ENCODE measurements at regions not wholly inside any gene's neighbourhood (a gene's known extent, or its start where the extent isn't known, plus 50 kb on each side); places are given as distances from the start of the nearest gene placed in this dataset.

DNA sequence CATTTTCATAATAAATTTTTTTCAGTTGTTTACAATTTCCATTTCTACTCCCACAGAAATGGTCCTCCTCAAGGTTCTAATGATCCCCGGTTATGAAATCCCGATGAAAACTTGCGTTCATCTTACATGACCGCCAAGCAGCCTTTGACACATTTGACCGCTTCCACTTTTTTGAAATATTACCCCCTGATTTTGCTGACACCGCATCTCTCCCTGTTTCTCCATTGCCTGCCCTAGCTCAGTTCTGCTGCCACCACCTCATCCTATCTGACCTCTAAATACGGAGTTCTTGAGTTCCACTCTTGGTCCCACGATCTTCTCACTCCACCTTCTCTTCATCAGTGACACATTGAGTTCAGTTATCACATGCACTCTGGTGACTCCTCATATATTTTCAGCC lies 74.1 kb downstream of the SLC35B3 start:
- TF ChIP-seq, protein P1, sequence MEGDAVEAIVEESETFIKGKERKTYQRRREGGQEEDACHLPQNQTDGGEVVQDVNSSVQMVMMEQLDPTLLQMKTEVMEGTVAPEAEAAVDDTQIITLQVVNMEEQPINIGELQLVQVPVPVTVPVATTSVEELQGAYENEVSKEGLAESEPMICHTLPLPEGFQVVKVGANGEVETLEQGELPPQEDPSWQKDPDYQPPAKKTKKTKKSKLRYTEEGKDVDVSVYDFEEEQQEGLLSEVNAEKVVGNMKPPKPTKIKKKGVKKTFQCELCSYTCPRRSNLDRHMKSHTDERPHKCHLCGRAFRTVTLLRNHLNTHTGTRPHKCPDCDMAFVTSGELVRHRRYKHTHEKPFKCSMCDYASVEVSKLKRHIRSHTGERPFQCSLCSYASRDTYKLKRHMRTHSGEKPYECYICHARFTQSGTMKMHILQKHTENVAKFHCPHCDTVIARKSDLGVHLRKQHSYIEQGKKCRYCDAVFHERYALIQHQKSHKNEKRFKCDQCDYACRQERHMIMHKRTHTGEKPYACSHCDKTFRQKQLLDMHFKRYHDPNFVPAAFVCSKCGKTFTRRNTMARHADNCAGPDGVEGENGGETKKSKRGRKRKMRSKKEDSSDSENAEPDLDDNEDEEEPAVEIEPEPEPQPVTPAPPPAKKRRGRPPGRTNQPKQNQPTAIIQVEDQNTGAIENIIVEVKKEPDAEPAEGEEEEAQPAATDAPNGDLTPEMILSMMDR (IDR thresholded peaks at IDR 0.05; ENCODE audit: low read depth, low read length) = no peak
- TF ChIP-seq EZH2phosphoT487 (IDR thresholded peaks at IDR 0.05; ENCODE audit: low read depth) = no peak
- Histone ChIP-seq H3K79me2 (ENCODE audit: low read length) (no peaks in the 10 kb centered on the region), H3K36me3 (replicated peaks; ENCODE audit: low read depth, low read length) (no peaks in the 10 kb centered on the region), H2AFZ (ENCODE audit: low read depth, low read length) (no peak overlapping the region), H3K4me2 (ENCODE audit: low read length) (no peak overlapping the region), H3K27ac (ENCODE audit: low read length) (no peak overlapping the region), H3K4me1 (ENCODE audit: low read length) (no peaks in the 10 kb centered on the region), H4K20me1 (ENCODE audit: insufficient read depth, low read length) (no peaks in the 10 kb centered on the region), H3K9me3 (ENCODE audit: insufficient read depth, low read length) (no peaks in the 10 kb centered on the region), H3K4me3 (ENCODE audit: low read length) (no peak overlapping the region), H3K9ac (ENCODE audit: low read length) (no peak overlapping the region), H3K27me3 (ENCODE audit: low read depth, low read length) (no peaks in the 10 kb centered on the region)

DNA sequence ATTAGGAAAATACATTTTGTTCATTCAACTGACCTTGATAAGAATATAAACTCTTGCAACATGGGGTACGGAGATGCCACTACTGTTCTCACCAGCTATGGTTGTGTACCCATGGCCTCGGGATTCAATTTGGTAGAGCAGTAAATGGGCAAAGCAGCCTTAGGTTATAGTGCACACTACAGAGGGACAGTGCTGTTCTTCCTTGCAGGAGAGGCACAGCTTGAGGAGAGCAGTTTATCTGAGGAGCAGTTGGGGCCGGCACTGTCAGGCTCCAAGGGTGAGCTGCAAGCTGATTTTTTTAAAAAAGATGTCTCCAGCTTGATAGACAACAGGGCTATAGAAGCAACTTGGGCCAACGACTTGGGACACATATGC lies 82.4 kb downstream of the SLC35B3 start:
- H3K4me2 ChIP-seq (ENCODE audit: low read length) = no peak overlapping the region
- H3K79me2 ChIP-seq (ENCODE audit: low read length) = no peaks in the 10 kb centered on the region
- H3K9me3 ChIP-seq (ENCODE audit: insufficient read depth, low read length) = no peaks in the 10 kb centered on the region
- H3K27me3 ChIP-seq (ENCODE audit: low read depth, low read length) = no peaks in the 10 kb centered on the region
- no peak overlapping the region for H3K27ac ChIP-seq (ENCODE audit: low read length)
- no peak overlapping the region for H3K4me3 ChIP-seq (ENCODE audit: low read length)
- H3K36me3 ChIP-seq (replicated peaks; ENCODE audit: low read depth, low read length) = no peaks in the 10 kb centered on the region
- no peak overlapping the region for H3K9ac ChIP-seq (ENCODE audit: low read length)
- no peak for TF ChIP-seq EZH2phosphoT487 (IDR thresholded peaks at IDR 0.05; ENCODE audit: low read depth)
- TF ChIP-seq, protein P1 (IDR thresholded peaks at IDR 0.05; ENCODE audit: low read depth, low read length) = no peak
- no peak overlapping the region for H2AFZ ChIP-seq (ENCODE audit: low read depth, low read length)
- peaks cover 8% of the 10 kb centered on the region for H3K4me1 ChIP-seq (ENCODE audit: low read length)
- H4K20me1 ChIP-seq (ENCODE audit: insufficient read depth, low read length) = no peaks in the 10 kb centered on the region

DNA sequence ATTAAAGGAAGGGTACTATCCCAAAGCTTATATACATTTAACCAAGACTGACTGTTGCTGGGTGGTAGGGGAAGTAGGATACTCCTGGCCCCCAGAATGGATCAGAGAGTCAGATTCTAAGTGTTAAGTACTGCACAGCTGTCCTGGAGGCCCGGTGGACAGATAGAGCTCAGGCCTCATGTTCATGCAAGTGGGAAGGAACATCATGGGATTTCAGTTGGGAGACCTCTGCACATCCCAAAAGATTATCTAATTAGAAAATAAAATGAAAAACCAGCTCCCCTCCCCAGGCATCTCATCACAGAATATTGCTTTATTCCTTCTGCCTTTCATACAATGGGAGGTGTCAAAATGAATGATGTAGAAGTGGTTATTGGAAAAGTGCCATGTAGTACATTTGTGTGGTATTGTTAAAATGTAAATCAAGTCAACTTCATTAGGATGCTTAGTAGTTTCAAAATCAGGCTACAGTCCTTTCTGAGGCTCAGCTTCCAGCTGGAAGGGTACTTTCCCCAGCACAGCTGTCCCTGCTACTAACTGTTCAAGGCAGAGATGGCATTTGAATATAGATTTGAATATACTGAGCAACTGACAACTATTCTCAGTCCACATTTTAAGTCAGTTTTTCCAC lies 82.9 kb downstream of the SLC35B3 start:
- H4K20me1 ChIP-seq (ENCODE audit: insufficient read depth, low read length) = no peaks in the 10 kb centered on the region

DNA sequence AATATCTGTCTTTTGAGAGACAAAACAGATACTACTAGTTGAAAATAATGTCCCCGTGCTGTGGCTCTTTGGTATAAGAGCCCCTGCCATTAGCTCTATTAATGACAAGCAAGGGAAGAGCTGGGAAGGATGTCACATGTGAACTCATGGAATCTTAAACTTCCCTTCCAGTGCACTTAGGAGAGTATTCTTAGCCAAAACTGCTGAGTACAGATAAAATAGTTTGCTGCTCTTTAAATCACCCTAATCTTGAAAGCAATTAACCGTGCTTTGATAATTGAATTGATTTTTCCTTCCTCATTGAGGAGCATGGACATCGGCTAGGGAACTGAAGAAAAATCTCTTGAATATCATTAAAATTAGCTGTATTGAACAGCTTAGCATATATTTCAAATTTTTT lies 91.7 kb downstream of the SLC35B3 start:
- Histone ChIP-seq H3K27ac (ENCODE audit: low read length) (no peak overlapping the region), H2AFZ (ENCODE audit: low read depth, low read length) (no peak overlapping the region), H3K9me3 (ENCODE audit: insufficient read depth, low read length) (no peaks in the 10 kb centered on the region), H3K36me3 (replicated peaks; ENCODE audit: low read depth, low read length) (no peaks in the 10 kb centered on the region), H3K9ac (ENCODE audit: low read length) (no peak overlapping the region), H3K79me2 (ENCODE audit: low read length) (no peaks in the 10 kb centered on the region), H3K27me3 (ENCODE audit: low read depth, low read length) (no peaks in the 10 kb centered on the region), H3K4me2 (ENCODE audit: low read length) (no peak overlapping the region), H3K4me1 (ENCODE audit: low read length) (no peaks in the 10 kb centered on the region), H3K4me3 (ENCODE audit: low read length) (no peak overlapping the region), H4K20me1 (ENCODE audit: insufficient read depth, low read length) (no peaks in the 10 kb centered on the region)
- TF ChIP-seq, protein P1 (IDR thresholded peaks at IDR 0.05; ENCODE audit: low read depth, low read length) = no peak
- no peak for TF ChIP-seq EZH2phosphoT487 (IDR thresholded peaks at IDR 0.05; ENCODE audit: low read depth)

More for the DNA sequence above, 82.9 kb downstream of the SLC35B3 start:
- no peaks in the 10 kb centered on the region for H3K9me3 ChIP-seq (ENCODE audit: insufficient read depth, low read length)
- no peak overlapping the region for H2AFZ ChIP-seq (ENCODE audit: low read depth, low read length)
- H3K27ac ChIP-seq (ENCODE audit: low read length) = no peak overlapping the region
- no peaks in the 10 kb centered on the region for H3K79me2 ChIP-seq (ENCODE audit: low read length)
- no peaks in the 10 kb centered on the region for H3K36me3 ChIP-seq (replicated peaks; ENCODE audit: low read depth, low read length)
- TF ChIP-seq, protein P1 (IDR thresholded peaks at IDR 0.05; ENCODE audit: low read depth, low read length) = no peak
- TF ChIP-seq EZH2phosphoT487 (IDR thresholded peaks at IDR 0.05; ENCODE audit: low read depth) = no peak
- H3K27me3 ChIP-seq (ENCODE audit: low read depth, low read length) = no peaks in the 10 kb centered on the region
- H3K4me2 ChIP-seq (ENCODE audit: low read length) = no peak overlapping the region
- no peak overlapping the region for H3K9ac ChIP-seq (ENCODE audit: low read length)
- peaks cover 8% of the 10 kb centered on the region for H3K4me1 ChIP-seq (ENCODE audit: low read length)
- no peak overlapping the region for H3K4me3 ChIP-seq (ENCODE audit: low read length)

All from OCI-LY3 (cell line).